Endothelial cell of umbilical vein (primary cell): ENCODE measurements at regions not wholly inside any gene's neighbourhood (a gene's known extent, or its start where the extent isn't known, plus 50 kb on each side); places are given as distances from the start of the nearest gene placed in this dataset.

Experiments used
- BruUV-seq: library from RNA; stranded (reverse); fragments of 400-500 nt; replicated peaks from 2 replicates; lab custom pipeline; 2021; lab: Mats Ljungman, UMichigan
- CTCF ChIA-PET: fragments of 300-600, 350-600 bp; sonication (Branson Sonifier 250); formaldehyde crosslinking; loops from one replicate; lab custom pipeline; 2021; ENCODE audit warnings: antibody characterized with exemption, inconsistent platforms; lab: Charles Lee
- POLR2A ChIA-PET: fragments of 300-600, 350-600 bp; sonication (Branson Sonifier 250); formaldehyde crosslinking; loops from one replicate; lab custom pipeline; 2021; ENCODE audit warnings: antibody characterized with exemption, inconsistent platforms; lab: Charles Lee
- DNase-seq: peaks from one replicate; pipeline ENCODE4 v3.0.0-alpha.2; 2011; ENCODE audit warnings: low read depth, low spot score
- FAIRE-seq: peaks from 2 replicates; lab custom pipeline; 2011; peaks lifted over from hg19 to GRCh38; lab: Jason Lieb, UNC
- H2AFZ ChIP-seq: 2 replicates; pipeline ENCODE4 v1.6.0; 2012; ENCODE audit warnings: low read depth, low read length, control low read depth, inconsistent platforms
- H3K27ac ChIP-seq: 2 replicates; pipeline ENCODE4 v1.5.1; 2011; ENCODE audit warnings: low read depth, mild to moderate bottlenecking, control low read depth, low read length, moderate library complexity; ENCODE audit not compliant: insufficient read depth
- H3K27me3 ChIP-seq, 2 experiments: 2 replicates each; pipeline versions ENCODE4 v1.6.0 to v1.6.1; 2011; ENCODE audit warnings: low read length in 2 of 2, mixed read lengths in 1 of 2; ENCODE audit not compliant: control insufficient read depth in 2 of 2, insufficient read depth in 2 of 2
- H3K36me3 ChIP-seq, 2 experiments: 2 replicates in 1 of 2; 3 replicates in 1 of 2; pipeline ENCODE4 v1.5.1; 2011; ENCODE audit warnings: low read length in 2 of 2, mild to moderate bottlenecking in 1 of 2, moderate library complexity in 1 of 2; ENCODE audit not compliant: control insufficient read depth in 2 of 2, insufficient read depth in 2 of 2; ENCODE audit errors: extremely low read depth in 1 of 2
- H3K4me1 ChIP-seq: 3 replicates; pipeline ENCODE4 v1.5.1; 2011; ENCODE audit warnings: mild to moderate bottlenecking, low read length; ENCODE audit not compliant: control insufficient read depth, insufficient read depth; ENCODE audit errors: extremely low read depth
- H3K4me2 ChIP-seq: 2 replicates; pipeline ENCODE4 v1.6.1; 2011; ENCODE audit warnings: low read length, control low read depth, mixed read lengths; ENCODE audit not compliant: insufficient read depth
- H3K4me3 ChIP-seq, 3 experiments: fragments of 200-600 bp in 1 of 3; sonication (generic), shearing (Covaris generic) in 1 of 3; replicated peaks in 1 of 3; 2 replicates each; pipeline ENCODE4 v1.5.1; 2011 to 2016; ENCODE audit warnings: control low read depth in 3 of 3, low read length in 3 of 3, mild to moderate bottlenecking in 2 of 3, inconsistent platforms in 1 of 3, low read depth in 1 of 3, moderate library complexity in 1 of 3; ENCODE audit not compliant: insufficient read depth in 1 of 3
- H3K79me2 ChIP-seq: 2 replicates; pipeline ENCODE4 v1.6.0; 2012; ENCODE audit warnings: low read length, inconsistent platforms; ENCODE audit not compliant: control insufficient read depth, insufficient read depth
- H3K9ac ChIP-seq: replicated peaks from 2 replicates; pipeline ENCODE3; 2011; ENCODE audit warnings: low read length, control low read depth; ENCODE audit not compliant: insufficient read depth; ENCODE audit errors: extremely low read depth
- H3K9me1 ChIP-seq: replicated peaks from 3 replicates; pipeline ENCODE4 v1.6.0; 2011; ENCODE audit warnings: mild to moderate bottlenecking, low read length; ENCODE audit not compliant: control insufficient read depth, insufficient read depth; ENCODE audit errors: extremely low read depth
- H3K9me3 ChIP-seq: replicated peaks from 2 replicates; pipeline ENCODE4 v1.5.1; 2012; ENCODE audit warnings: low read length, inconsistent platforms; ENCODE audit not compliant: control insufficient read depth, insufficient read depth
- H4K20me1 ChIP-seq: replicated peaks from 2 replicates; pipeline ENCODE3; 2011; ENCODE audit warnings: mild to moderate bottlenecking, low read length; ENCODE audit not compliant: control insufficient read depth, insufficient read depth; ENCODE audit errors: extremely low read depth
- EZH2 ChIP-seq: IDR thresholded peaks from 2 replicates; pipeline ENCODE4 v1.6.1; 2012; ENCODE audit warnings: borderline replicate concordance, low read depth, mild to moderate bottlenecking, moderate library complexity, low read length, inconsistent platforms; ENCODE audit not compliant: severe bottlenecking
- FOS ChIP-seq: IDR thresholded peaks from 2 replicates; pipeline ENCODE4 v1.6.1; 2011; ENCODE audit warnings: mild to moderate bottlenecking, low read length, moderate library complexity, borderline replicate concordance; ENCODE audit not compliant: insufficient read depth
- GATA2 ChIP-seq: IDR thresholded peaks from 2 replicates; pipeline ENCODE4 v1.7.0; 2011; ENCODE audit warnings: low read depth, mild to moderate bottlenecking, moderate library complexity, mixed read lengths, low read length; ENCODE audit not compliant: insufficient read length, insufficient read depth
- JUN ChIP-seq: IDR thresholded peaks from 2 replicates; pipeline ENCODE4 v1.6.1; 2011; ENCODE audit warnings: borderline replicate concordance, low read depth; ENCODE audit not compliant: insufficient read length, insufficient read depth
- MYC ChIP-seq: IDR thresholded peaks from one replicate; pipeline ENCODE4 v1.6.1; 2011; ENCODE audit warnings: mild to moderate bottlenecking, low read depth, low read length
- POLR2A ChIP-seq: IDR thresholded peaks from 2 replicates; pipeline ENCODE4 v1.6.1; 2012; ENCODE audit warnings: low read depth, mild to moderate bottlenecking, control low read depth, low read length
- POLR2AphosphoS5 ChIP-seq: IDR thresholded peaks from 2 replicates; pipeline ENCODE4 v1.6.1; 2012; ENCODE audit warnings: low read depth, mild to moderate bottlenecking, control low read depth, low read length, moderate library complexity; ENCODE audit not compliant: insufficient read depth
- dilution Hi-C: fragments of 300-500 bp; cut with MboI; formaldehyde crosslinking; loops from one replicate; pipeline ENCODE4 v1.15.0; 2019; ENCODE audit warnings: low sequenced_read_pairs; ENCODE audit not compliant: extremely low pct_ligation_motif_present
- intact Hi-C: fragments of 100-400 bp; cut with micrococcal nuclease; formaldehyde crosslinking; loops from one replicate; pipeline ENCODE4 v1.10.0; 2022
- TF ChIP-seq, protein P1 (sequence below): IDR thresholded peaks from 2 replicates; pipeline ENCODE4 v1.6.1; 2011; ENCODE audit not compliant: insufficient read depth, insufficient read length
- TF ChIP-seq, protein P2 (sequence below), 2 donors: IDR thresholded peaks; 1 replicate in 1 of 2; 2 replicates in 1 of 2; pipeline ENCODE4 v1.5.1; 2011; ENCODE audit warnings: low read length in 2 of 2, mild to moderate bottlenecking in 2 of 2, moderate library complexity in 2 of 2, control low read depth in 1 of 2, inconsistent platforms in 1 of 2, low read depth in 1 of 2; ENCODE audit not compliant: insufficient read depth in 1 of 2; ENCODE audit errors: extremely low read depth in 1 of 2

DNA sequence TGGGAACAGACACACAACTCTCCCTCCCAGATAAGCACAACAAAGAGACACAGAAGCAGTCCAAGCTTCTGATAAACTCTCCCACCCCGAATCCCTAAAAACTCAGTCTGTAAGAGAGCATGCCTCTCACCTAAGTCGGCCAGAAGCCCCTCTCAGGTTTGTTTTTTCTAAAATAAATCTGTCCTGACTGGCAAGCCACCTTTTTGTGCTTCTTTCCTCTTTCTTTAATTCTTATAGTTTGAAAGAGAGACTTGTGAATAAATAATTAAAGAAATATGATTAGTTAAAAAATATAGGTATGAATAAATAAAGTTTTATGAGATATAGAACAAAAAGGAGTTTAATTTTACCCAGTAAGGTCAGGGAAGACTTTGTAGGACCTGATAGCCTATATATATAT lies 329.0 kb upstream of the SLCO3A1 start:
- CTCF ChIA-PET = no interaction called here

More for the DNA sequence above, 329.0 kb upstream of the SLCO3A1 start:
- Histone ChIP-seq H3K4me3 (no peak overlapping the region), H4K20me1 (no peaks in the 10 kb centered on the region), H3K9ac (no peak overlapping the region), H3K36me3 (no peaks in the 10 kb centered on the region), H2AFZ (no peak overlapping the region), H3K27me3 (no peaks in the 10 kb centered on the region), H3K27ac (no peak overlapping the region), H3K9me1 (no peaks in the 10 kb centered on the region), H3K9me3 (peaks cover 2% of the 10 kb centered on the region), H3K79me2 (no peaks in the 10 kb centered on the region), H3K4me2 (no peak overlapping the region), H3K4me1 (no peaks in the 10 kb centered on the region)
- POLR2A ChIA-PET = no interaction called here
- no TSS peak for BruUV-seq
- DNase-seq (no peak), FAIRE-seq (no peak)
- dilution Hi-C loops = no loop called here
- intact Hi-C loops = no loop called here
- TF ChIP-seq, protein P1, sequence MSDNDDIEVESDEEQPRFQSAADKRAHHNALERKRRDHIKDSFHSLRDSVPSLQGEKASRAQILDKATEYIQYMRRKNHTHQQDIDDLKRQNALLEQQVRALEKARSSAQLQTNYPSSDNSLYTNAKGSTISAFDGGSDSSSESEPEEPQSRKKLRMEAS = no peak
- TF ChIP-seq JUN = no peak
- TF ChIP-seq FOS = no peak
- no peak for TF ChIP-seq POLR2AphosphoS5
- TF ChIP-seq GATA2 = no peak
- TF ChIP-seq POLR2A = no peak
- TF ChIP-seq, protein P2, sequence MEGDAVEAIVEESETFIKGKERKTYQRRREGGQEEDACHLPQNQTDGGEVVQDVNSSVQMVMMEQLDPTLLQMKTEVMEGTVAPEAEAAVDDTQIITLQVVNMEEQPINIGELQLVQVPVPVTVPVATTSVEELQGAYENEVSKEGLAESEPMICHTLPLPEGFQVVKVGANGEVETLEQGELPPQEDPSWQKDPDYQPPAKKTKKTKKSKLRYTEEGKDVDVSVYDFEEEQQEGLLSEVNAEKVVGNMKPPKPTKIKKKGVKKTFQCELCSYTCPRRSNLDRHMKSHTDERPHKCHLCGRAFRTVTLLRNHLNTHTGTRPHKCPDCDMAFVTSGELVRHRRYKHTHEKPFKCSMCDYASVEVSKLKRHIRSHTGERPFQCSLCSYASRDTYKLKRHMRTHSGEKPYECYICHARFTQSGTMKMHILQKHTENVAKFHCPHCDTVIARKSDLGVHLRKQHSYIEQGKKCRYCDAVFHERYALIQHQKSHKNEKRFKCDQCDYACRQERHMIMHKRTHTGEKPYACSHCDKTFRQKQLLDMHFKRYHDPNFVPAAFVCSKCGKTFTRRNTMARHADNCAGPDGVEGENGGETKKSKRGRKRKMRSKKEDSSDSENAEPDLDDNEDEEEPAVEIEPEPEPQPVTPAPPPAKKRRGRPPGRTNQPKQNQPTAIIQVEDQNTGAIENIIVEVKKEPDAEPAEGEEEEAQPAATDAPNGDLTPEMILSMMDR (IDR thresholded peaks at IDR 0.05; ENCODE audit: extremely low read depth in 1 of 2, insufficient read depth in 1 of 2, low read depth in 1 of 2, low read length in 2 of 2) = no peak
- TF ChIP-seq MYC = no peak
- no peak for TF ChIP-seq EZH2
